Sigmoid colon (tissue), 4 donors: ENCODE measurements at regions not wholly inside any gene's neighbourhood (a gene's known extent, or its start where the extent isn't known, plus 50 kb on each side); places are given as distances from the start of the nearest gene placed in this dataset.

Experiments
- CTCF ChIP-seq, 4 experiments: fragments of 450-650 bp in 3 of 4; fragments of 200-600 bp in 1 of 4; IDR thresholded peaks; one replicate each; pipeline ENCODE4 v1.5.1; 2016 to 2019; ENCODE audit warnings: antibody characterized with exemption in 4 of 4, mild to moderate bottlenecking in 3 of 4, moderate library complexity in 2 of 4
- EP300 ChIP-seq, 4 donors: sonication (generic); formaldehyde crosslinking; IDR thresholded peaks; one replicate each; pipeline ENCODE4 v1.6.1; 2017; ENCODE audit warnings: antibody characterized with exemption in 4 of 4
- POLR2AphosphoS5 ChIP-seq, 4 donors: sonication (generic); formaldehyde crosslinking; IDR thresholded peaks; one replicate each; pipeline ENCODE4 v1.6.1; 2017; ENCODE audit warnings: antibody characterized with exemption in 4 of 4

DNA sequence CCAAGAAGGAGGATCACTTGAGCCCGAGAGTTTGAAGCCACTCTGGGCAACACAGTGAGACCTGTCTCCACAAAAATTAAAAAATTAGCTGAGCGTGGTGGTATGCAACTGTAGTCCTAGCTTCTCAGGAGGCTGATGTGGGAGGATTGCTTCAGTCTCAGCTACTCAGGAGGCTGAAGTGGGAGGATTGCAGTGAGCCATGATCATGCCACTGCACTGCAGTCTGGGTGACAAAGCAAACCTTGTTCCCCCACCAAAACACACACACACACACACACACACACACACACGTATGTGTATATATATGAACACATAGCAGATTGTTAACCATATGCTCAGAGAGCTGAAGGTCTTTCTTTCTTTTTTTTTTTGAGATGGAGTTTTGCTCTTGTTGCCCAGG, 157.5 kb upstream of the MAST4 start:
- TF ChIP-seq CTCF (IDR thresholded peaks at IDR 0.05) = no peak
- no peak for TF ChIP-seq EP300 (IDR thresholded peaks at IDR 0.05)
- no peak for TF ChIP-seq POLR2AphosphoS5 (IDR thresholded peaks at IDR 0.05)
